Bronchial epithelial cell (primary cell): ENCODE measurements at regions not wholly inside any gene's neighbourhood (a gene's known extent, or its start where the extent isn't known, plus 50 kb on each side); places are given as distances from the start of the nearest gene placed in this dataset.

Experiments used
- DNase-seq: peaks from one replicate; pipeline ENCODE4 v3.0.0-alpha.2; 2010; ENCODE audit warnings: low read depth
- FAIRE-seq: peaks from 2 replicates; lab custom pipeline; 2011; peaks lifted over from hg19 to GRCh38; lab: Jason Lieb, UNC
- H3K27me3 ChIP-seq: 2 replicates; pipeline ENCODE4 v1.5.1; 2011; ENCODE audit warnings: low read length; ENCODE audit not compliant: control insufficient read depth, insufficient read depth
- H3K36me3 ChIP-seq: 2 replicates; pipeline ENCODE4 v1.5.1; 2011; ENCODE audit warnings: low read length; ENCODE audit not compliant: control insufficient read depth, insufficient read depth
- H3K4me3 ChIP-seq: 2 replicates; pipeline ENCODE4 v1.5.1; 2011; ENCODE audit warnings: mild to moderate bottlenecking, low read depth, low read length, control low read depth
- TF ChIP-seq, protein P1 (sequence below): IDR thresholded peaks from 2 replicates; pipeline ENCODE4 v1.5.1; 2011; ENCODE audit warnings: mild to moderate bottlenecking, moderate library complexity, low read length, control low read depth, inconsistent platforms; ENCODE audit not compliant: insufficient read depth, severe bottlenecking

DNA sequence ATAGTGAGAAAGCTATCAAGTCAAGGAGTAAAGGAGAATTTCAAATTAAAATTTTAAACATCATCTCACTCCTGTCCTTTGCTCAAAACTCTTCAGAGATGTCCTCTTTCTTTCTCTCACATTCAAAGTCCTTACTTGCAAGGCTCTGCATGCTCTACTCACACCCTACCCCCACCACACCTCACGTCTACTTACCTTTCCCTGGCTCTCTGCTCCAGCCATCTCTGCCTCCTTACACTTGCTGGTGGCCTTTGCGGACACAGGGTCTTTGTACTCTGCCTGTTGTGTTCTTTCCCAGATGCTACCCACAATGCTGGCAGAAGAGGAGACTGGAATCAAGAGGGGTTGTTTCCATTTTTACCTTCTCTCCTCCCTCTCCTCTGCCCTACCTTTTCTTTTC is 405.2 kb downstream of the INSC start:
- FAIRE-seq, result no peak
- TF ChIP-seq, protein P1, sequence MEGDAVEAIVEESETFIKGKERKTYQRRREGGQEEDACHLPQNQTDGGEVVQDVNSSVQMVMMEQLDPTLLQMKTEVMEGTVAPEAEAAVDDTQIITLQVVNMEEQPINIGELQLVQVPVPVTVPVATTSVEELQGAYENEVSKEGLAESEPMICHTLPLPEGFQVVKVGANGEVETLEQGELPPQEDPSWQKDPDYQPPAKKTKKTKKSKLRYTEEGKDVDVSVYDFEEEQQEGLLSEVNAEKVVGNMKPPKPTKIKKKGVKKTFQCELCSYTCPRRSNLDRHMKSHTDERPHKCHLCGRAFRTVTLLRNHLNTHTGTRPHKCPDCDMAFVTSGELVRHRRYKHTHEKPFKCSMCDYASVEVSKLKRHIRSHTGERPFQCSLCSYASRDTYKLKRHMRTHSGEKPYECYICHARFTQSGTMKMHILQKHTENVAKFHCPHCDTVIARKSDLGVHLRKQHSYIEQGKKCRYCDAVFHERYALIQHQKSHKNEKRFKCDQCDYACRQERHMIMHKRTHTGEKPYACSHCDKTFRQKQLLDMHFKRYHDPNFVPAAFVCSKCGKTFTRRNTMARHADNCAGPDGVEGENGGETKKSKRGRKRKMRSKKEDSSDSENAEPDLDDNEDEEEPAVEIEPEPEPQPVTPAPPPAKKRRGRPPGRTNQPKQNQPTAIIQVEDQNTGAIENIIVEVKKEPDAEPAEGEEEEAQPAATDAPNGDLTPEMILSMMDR, result no peak
- Histone ChIP-seq H3K27me3 (no peaks in the 10 kb centered on the region), H3K36me3 (no peaks in the 10 kb centered on the region), H3K4me3 (no peak overlapping the region)
- DNase-seq, result no peak

- Histone ChIP-seq H3K4me3 (no peak overlapping the region), H3K36me3 (no peaks in the 10 kb centered on the region), H3K27me3 (no peaks in the 10 kb centered on the region)
- DNase-seq, result no peak
- TF ChIP-seq, protein P1, result no peak
- no peak for FAIRE-seq
Measured at GRCh38 chr11:15523543-15523942, 408.8 kb downstream of the INSC start.

DNA sequence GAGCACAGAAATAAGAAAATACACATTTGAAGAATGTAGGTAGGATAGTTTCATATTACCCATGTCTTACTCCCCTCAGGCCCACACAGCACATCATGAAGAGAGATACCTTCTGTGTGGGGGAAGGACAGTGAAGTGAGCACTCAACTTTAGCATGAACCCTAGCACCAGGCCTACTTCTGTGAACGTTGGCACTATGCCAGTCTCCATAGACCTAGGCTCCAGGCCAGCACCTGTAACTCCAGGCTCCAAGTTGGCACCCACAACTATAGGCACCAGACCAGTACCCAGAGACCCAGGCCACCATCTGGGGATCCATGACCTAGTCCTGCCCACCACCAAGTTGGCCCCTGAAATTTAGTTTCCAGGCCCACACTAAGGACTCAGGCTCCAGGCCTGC is 410.9 kb downstream of the INSC start:
- FAIRE-seq, result no peak
- Histone ChIP-seq H3K36me3 (no peaks in the 10 kb centered on the region), H3K4me3 (no peak overlapping the region), H3K27me3 (no peaks in the 10 kb centered on the region)
- TF ChIP-seq, protein P1, result no peak
- DNase-seq, result no peak

DNA sequence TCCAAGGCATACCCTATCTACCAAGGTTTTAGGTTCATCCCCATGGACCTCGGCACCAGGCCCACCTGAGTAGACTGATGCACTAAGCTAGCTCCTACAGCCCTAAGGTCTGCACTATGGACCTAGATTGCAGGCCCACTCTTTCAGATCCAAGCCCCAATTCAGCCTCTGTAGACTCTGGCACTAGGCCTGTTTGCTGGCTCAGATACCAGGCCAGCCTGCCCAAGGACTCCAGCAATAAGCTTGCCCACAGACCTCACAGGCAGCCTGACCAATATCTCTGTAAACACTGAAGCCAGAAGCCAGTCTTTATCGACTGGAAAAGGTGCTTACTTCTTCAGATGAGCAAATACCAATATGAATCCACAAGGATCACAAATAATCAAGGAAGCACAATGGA is 411.3 kb downstream of the INSC start:
- H3K4me3 ChIP-seq, result no peak overlapping the region
- no peak for FAIRE-seq
- TF ChIP-seq, protein P1, result no peak
- DNase-seq, result no peak
- H3K36me3 ChIP-seq, result no peaks in the 10 kb centered on the region
- no peaks in the 10 kb centered on the region for H3K27me3 ChIP-seq

- Histone ChIP-seq H3K36me3 (no peaks in the 10 kb centered on the region), H3K27me3 (no peaks in the 10 kb centered on the region), H3K4me3 (no peak overlapping the region)
- TF ChIP-seq, protein P1, result no peak
- DNase-seq (no peak), FAIRE-seq (no peak)
Measured at GRCh38 chr11:15526859-15527450, 412.2 kb downstream of the INSC start.

GRCh38 chr11:15532432-15532831 is 417.7 kb downstream of the INSC start:
- no peaks in the 10 kb centered on the region for H3K36me3 ChIP-seq
- DNase-seq (no peak), FAIRE-seq (no peak)
- TF ChIP-seq, protein P1, result no peak
- no peak overlapping the region for H3K4me3 ChIP-seq
- H3K27me3 ChIP-seq, result no peaks in the 10 kb centered on the region
